Adrenal gland (tissue), 5 donors: ENCODE measurements at regions not wholly inside any gene's neighbourhood (a gene's known extent, or its start where the extent isn't known, plus 50 kb on each side); places are given as distances from the start of the nearest gene placed in this dataset.

Experiments used
- CTCF ChIP-seq, 6 experiments: fragments of 450-650 bp in 4 of 6; fragments of 200-600 bp in 2 of 6; sonication (generic) in 1 of 6; IDR thresholded peaks; 1 replicate in 5 of 6; 2 replicates in 1 of 6; pipeline versions ENCODE4 v1.5.1 to v1.8.0; 2016 to 2021; ENCODE audit warnings: antibody characterized with exemption in 6 of 6, mild to moderate bottlenecking in 2 of 6, moderate library complexity in 1 of 6
- POLR2A ChIP-seq, 2 donors: fragments of 450-650 bp; IDR thresholded peaks; one replicate each; pipeline ENCODE4 v1.6.1; 2017; ENCODE audit warnings: antibody characterized with exemption in 2 of 2, mild to moderate bottlenecking in 2 of 2, moderate library complexity in 1 of 2
- donor health status: DM: no; HTN: no; CAD: no.

GRCh38 chr10:9545073-9545472, 1472.6 kb upstream of the CELF2 start:
- no peak for TF ChIP-seq CTCF (IDR thresholded peaks at IDR 0.05)
- no peak for TF ChIP-seq POLR2A (IDR thresholded peaks at IDR 0.05)
